Ishikawa (cell line): ENCODE measurements at regions not wholly inside any gene's neighbourhood (a gene's known extent, or its start where the extent isn't known, plus 50 kb on each side); places are given as distances from the start of the nearest gene placed in this dataset.

Experiments
- CEBPB ChIP-seq: IDR thresholded peaks from 2 replicates; pipeline ENCODE4 v1.6.1; 2012
- CREB1 ChIP-seq: IDR thresholded peaks from 2 replicates; pipeline ENCODE4 v1.6.1; 2012; ENCODE audit warnings: low read depth
- EGR1 ChIP-seq: IDR thresholded peaks from 2 replicates; pipeline ENCODE4 v1.6.1; 2012
- EP300 ChIP-seq: IDR thresholded peaks from 2 replicates; pipeline ENCODE4 v1.6.1; 2012; ENCODE audit warnings: borderline replicate concordance
- FOXM1 ChIP-seq: IDR thresholded peaks from 2 replicates; pipeline ENCODE4 v1.6.1; 2012; ENCODE audit warnings: low read depth, borderline replicate concordance
- NFIC ChIP-seq: IDR thresholded peaks from 2 replicates; pipeline ENCODE4 v1.6.1; 2012
- RAD21 ChIP-seq: IDR thresholded peaks from 2 replicates; pipeline ENCODE4 v1.6.1; 2012; ENCODE audit warnings: low read depth
- REST ChIP-seq: IDR thresholded peaks from 2 replicates; pipeline ENCODE4 v1.6.1; 2012; ENCODE audit warnings: low read depth, mild to moderate bottlenecking
- TAF1 ChIP-seq: IDR thresholded peaks from 2 replicates; pipeline ENCODE4 v1.6.1; 2012; ENCODE audit warnings: low read depth, mild to moderate bottlenecking
- TCF12 ChIP-seq: IDR thresholded peaks from 2 replicates; pipeline ENCODE4 v1.6.1; 2012; ENCODE audit warnings: low read depth
- TEAD4 ChIP-seq: IDR thresholded peaks from 2 replicates; pipeline ENCODE4 v1.6.1; 2012
- YY1 ChIP-seq: IDR thresholded peaks from 2 replicates; pipeline ENCODE4 v1.6.1; 2012; ENCODE audit warnings: low read depth
- ZBTB7A ChIP-seq: IDR thresholded peaks from 2 replicates; pipeline ENCODE4 v1.6.1; 2012; ENCODE audit warnings: low read depth
- TF ChIP-seq, protein P1 (sequence below): IDR thresholded peaks from 2 replicates; pipeline ENCODE4 v1.6.1; 2012
- TF ChIP-seq, protein P2 (sequence below): IDR thresholded peaks from 2 replicates; pipeline ENCODE4 v1.6.1; 2012

GRCh38 chr5:114146398-114146797 is 215.5 kb upstream of the KCNN2 start:
- no peak for TF ChIP-seq TEAD4
- TF ChIP-seq, protein P1, sequence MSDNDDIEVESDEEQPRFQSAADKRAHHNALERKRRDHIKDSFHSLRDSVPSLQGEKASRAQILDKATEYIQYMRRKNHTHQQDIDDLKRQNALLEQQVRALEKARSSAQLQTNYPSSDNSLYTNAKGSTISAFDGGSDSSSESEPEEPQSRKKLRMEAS = no peak
- no peak for TF ChIP-seq REST
- TF ChIP-seq CEBPB = no peak
- TF ChIP-seq, protein P2, sequence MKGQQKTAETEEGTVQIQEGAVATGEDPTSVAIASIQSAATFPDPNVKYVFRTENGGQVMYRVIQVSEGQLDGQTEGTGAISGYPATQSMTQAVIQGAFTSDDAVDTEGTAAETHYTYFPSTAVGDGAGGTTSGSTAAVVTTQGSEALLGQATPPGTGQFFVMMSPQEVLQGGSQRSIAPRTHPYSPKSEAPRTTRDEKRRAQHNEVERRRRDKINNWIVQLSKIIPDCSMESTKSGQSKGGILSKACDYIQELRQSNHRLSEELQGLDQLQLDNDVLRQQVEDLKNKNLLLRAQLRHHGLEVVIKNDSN = no peak
- no peak for TF ChIP-seq FOXM1
- no peak for TF ChIP-seq EP300
- TF ChIP-seq TCF12 = no peak
- TF ChIP-seq CREB1 = no peak
- TF ChIP-seq TAF1 = no peak
- no peak for TF ChIP-seq ZBTB7A

- TF ChIP-seq NFIC = no peak
- TF ChIP-seq, protein P2 = no peak
- no peak for TF ChIP-seq CREB1
- no peak for TF ChIP-seq EP300
- TF ChIP-seq CEBPB = no peak
- TF ChIP-seq, protein P1 = no peak
- no peak for TF ChIP-seq FOXM1
- no peak for TF ChIP-seq ZBTB7A
- no peak for TF ChIP-seq TCF12
- TF ChIP-seq YY1 = no peak
- no peak for TF ChIP-seq EGR1
- no peak for TF ChIP-seq RAD21
- no peak for TF ChIP-seq TEAD4
- no peak for TF ChIP-seq TAF1
- no peak for TF ChIP-seq REST
These were observed 213.6 kb upstream of the KCNN2 start for GRCh38 chr5:114148253-114148652.

- TF ChIP-seq TCF12 (no peak), REST (no peak), NFIC (no peak), ZBTB7A (no peak)
- TF ChIP-seq, protein P2 = no peak
These were observed 209.1 kb upstream of the KCNN2 start for GRCh38 chr5:114152656-114153360.

DNA sequence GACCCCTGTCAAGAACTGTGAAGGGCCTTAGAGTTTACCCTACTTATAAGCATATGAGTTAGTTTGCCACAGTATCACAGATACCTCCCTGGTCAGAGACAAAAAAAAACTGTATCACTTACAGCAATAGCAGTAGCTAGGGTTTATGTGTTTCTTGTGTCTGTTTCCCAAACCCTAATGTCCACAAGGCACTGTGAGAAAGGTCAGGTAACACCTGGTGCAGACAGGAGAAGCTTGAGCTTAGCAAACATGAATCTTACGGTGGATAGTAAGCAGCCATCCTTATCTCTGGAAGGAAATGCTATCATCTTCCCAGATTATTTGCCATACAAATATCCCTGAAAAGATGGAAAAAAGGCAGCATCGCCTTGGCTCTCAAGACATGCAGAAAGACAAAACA is 208.5 kb upstream of the KCNN2 start:
- TF ChIP-seq ZBTB7A (no peak), CREB1 (no peak), NFIC (no peak), RAD21 (no peak)

GRCh38 chr5:114153833-114154232 is 208.0 kb upstream of the KCNN2 start:
- TF ChIP-seq NFIC (no peak), CREB1 (no peak), FOXM1 (no peak), REST (no peak), EGR1 (no peak), ZBTB7A (no peak), RAD21 (no peak), TCF12 (no peak), EP300 (no peak), TEAD4 (no peak), CEBPB (no peak)
- TF ChIP-seq, protein P2 = no peak
- TF ChIP-seq, protein P1 = no peak
